ENCODE measurements at regions not wholly inside any gene's neighbourhood (a gene's known extent, or its start where the extent isn't known, plus 50 kb on each side); places are given as distances from the start of the nearest gene placed in this dataset.

DNA sequence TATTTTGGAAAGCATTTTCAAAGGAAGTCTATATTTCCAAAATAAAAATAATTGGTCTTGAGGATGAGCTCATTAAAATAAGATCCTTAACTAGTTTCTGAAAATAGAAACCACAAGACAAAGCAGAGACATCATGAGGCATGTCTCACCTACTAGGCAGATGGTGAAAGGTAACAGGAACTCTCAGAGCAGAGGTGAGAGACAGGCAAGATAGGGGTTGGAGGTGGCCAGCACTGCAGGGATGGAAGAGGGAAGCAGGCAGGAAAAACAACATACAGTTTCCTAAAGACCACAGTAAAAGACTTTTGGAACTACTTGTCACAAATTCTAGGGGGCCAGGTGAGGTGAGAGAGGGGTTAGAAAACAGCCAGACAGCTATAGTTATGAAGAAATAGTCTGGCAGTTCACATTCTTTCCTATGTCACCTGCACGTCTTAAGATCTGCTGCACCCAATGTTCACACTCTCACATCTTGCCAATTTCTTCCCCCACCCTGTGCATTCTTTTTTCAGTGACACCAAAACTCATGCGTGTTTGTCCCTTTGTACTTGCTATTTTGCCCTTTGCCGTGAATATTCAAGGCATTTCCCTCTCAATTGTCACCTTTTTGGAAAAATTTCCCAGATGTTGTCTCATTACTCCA, 341.7 kb upstream of the KITLG start:
- TF ChIP-seq EP300 (IDR thresholded peaks at IDR 0.05) (no peak), POLR2A (IDR thresholded peaks at IDR 0.05) (no peak)
- TF ChIP-seq, protein P1, sequence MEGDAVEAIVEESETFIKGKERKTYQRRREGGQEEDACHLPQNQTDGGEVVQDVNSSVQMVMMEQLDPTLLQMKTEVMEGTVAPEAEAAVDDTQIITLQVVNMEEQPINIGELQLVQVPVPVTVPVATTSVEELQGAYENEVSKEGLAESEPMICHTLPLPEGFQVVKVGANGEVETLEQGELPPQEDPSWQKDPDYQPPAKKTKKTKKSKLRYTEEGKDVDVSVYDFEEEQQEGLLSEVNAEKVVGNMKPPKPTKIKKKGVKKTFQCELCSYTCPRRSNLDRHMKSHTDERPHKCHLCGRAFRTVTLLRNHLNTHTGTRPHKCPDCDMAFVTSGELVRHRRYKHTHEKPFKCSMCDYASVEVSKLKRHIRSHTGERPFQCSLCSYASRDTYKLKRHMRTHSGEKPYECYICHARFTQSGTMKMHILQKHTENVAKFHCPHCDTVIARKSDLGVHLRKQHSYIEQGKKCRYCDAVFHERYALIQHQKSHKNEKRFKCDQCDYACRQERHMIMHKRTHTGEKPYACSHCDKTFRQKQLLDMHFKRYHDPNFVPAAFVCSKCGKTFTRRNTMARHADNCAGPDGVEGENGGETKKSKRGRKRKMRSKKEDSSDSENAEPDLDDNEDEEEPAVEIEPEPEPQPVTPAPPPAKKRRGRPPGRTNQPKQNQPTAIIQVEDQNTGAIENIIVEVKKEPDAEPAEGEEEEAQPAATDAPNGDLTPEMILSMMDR (IDR thresholded peaks at IDR 0.05), result no peak

All from ovary (tissue), 3 donors.